Prostate gland (tissue), 2 donors: ENCODE measurements at regions not wholly inside any gene's neighbourhood (a gene's known extent, or its start where the extent isn't known, plus 50 kb on each side); places are given as distances from the start of the nearest gene placed in this dataset.

Experiments used
- DNase-seq: peaks from one replicate; pipeline ENCODE4 v3.0.0-alpha.2; 2019; ENCODE audit warnings: low spot score
- H3K27ac ChIP-seq, 2 donors: fragments of 200-600 bp; sonication (generic); 2 replicates each; pipeline ENCODE4 v1.5.1; 2017 to 2019
- H3K27me3 ChIP-seq: fragments of 200-600 bp; sonication (generic); replicated peaks from 2 replicates; pipeline ENCODE4 v1.5.1; 2019; ENCODE audit not compliant: insufficient read depth
- H3K36me3 ChIP-seq, 2 donors: fragments of 200-600 bp; sonication (generic); 1 replicate in 1 of 2; 2 replicates in 1 of 2; pipeline versions ENCODE4 v1.5.1 to v1.8.1; 2017 to 2019
- H3K4me1 ChIP-seq: fragments of 200-600 bp; sonication (generic); replicated peaks from 2 replicates; pipeline ENCODE4 v1.5.1; 2019
- H3K4me3 ChIP-seq, 2 donors: fragments of 200-600 bp; sonication (generic); 2 replicates each; pipeline ENCODE4 v1.5.1; 2017 to 2019
- H3K9me3 ChIP-seq: fragments of 200-600 bp; sonication (generic); 2 replicates; pipeline ENCODE4 v1.5.1; 2017
- POLR2A ChIP-seq: fragments of 450-650 bp; IDR thresholded peaks from one replicate; pipeline ENCODE4 v1.6.1; 2016; ENCODE audit warnings: antibody characterized with exemption, mild to moderate bottlenecking
- POLR2AphosphoS5 ChIP-seq: sonication (generic); formaldehyde crosslinking; IDR thresholded peaks from one replicate; pipeline ENCODE4 v1.6.1; 2017; ENCODE audit warnings: antibody characterized with exemption
- WGBS: methylation state at CpG from one replicate; pipeline ENCODE4 v1.1.5; 2018; 5-methylcytosine and 5-hydroxymethylcytosine counted together
- intact Hi-C: fragments of 100-400 bp; cut with DNase I; formaldehyde crosslinking; loops from one replicate; pipeline ENCODE4 v1.14.2; 2022
- TF ChIP-seq, protein P1 (sequence below), 4 experiments: fragments of 200-600 bp in 2 of 4; fragments of 450-650 bp in 2 of 4; sonication (generic) in 2 of 4; IDR thresholded peaks; 1 replicate in 3 of 4; 2 replicates in 1 of 4; pipeline ENCODE4 v1.5.1; 2016 to 2019; ENCODE audit warnings: antibody characterized with exemption in 4 of 4, mild to moderate bottlenecking in 2 of 4, moderate library complexity in 2 of 4

DNA sequence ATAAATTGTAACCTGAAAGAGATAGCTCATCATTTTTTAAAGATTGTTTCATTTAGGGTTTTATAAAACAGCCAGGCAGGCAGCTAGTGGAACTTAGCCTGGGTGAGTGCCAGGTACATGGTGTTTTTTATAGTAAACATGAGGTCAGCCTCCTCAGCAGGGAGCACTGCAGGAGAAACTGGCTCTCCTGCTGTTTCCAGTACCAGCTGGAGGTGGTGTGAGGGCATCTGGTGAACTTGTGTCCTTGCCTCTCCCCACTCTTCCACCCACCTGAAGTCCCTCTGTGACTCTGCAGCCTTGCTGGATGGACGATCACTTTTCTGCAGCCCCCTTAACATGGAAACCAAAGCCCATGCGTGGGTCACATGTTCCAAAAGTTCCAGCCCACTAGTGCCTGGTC is 128.4 kb downstream of the FAM174B start:
- Histone ChIP-seq H3K4me1 (peaks cover 6% of the 10 kb centered on the region), H3K27me3 (no peaks in the 10 kb centered on the region), H3K9me3 (no peaks in the 10 kb centered on the region), H3K36me3 (no peaks in the 10 kb centered on the region), H3K4me3 (no peak overlapping the region), H3K27ac (peak overlapping the region; percentile 38 to 75)
- intact Hi-C loops = loop anchor here (2.0 to 10.0 kb wide), 4 partner anchors 90 to 258 kb away; no protein-coding TSS in a partner anchor
- peak; percentile 90 for DNase-seq
- TF ChIP-seq POLR2AphosphoS5 (peak; percentile 90), POLR2A (no peak)
- 70% methylated on average over 2 of the region's 2 CpGs for WGBS

GRCh38 chr15:92525758-92526245 is 129.8 kb downstream of the FAM174B start:
- DNase-seq = no peak
- intact Hi-C loops = loop anchor here (2.0 to 10.0 kb wide), 4 partner anchors 91 to 259 kb away; no protein-coding TSS in a partner anchor
- H3K4me1 ChIP-seq = peaks cover 6% of the 10 kb centered on the region
- TF ChIP-seq POLR2A (no peak), POLR2AphosphoS5 (no peak)
- H3K36me3 ChIP-seq = no peaks in the 10 kb centered on the region
- no peaks in the 10 kb centered on the region for H3K9me3 ChIP-seq
- H3K27ac ChIP-seq = no peak overlapping the region
- H3K4me3 ChIP-seq = no peak overlapping the region
- no peaks in the 10 kb centered on the region for H3K27me3 ChIP-seq
- WGBS = 58% methylated on average over 3 of the region's 3 CpGs

DNA sequence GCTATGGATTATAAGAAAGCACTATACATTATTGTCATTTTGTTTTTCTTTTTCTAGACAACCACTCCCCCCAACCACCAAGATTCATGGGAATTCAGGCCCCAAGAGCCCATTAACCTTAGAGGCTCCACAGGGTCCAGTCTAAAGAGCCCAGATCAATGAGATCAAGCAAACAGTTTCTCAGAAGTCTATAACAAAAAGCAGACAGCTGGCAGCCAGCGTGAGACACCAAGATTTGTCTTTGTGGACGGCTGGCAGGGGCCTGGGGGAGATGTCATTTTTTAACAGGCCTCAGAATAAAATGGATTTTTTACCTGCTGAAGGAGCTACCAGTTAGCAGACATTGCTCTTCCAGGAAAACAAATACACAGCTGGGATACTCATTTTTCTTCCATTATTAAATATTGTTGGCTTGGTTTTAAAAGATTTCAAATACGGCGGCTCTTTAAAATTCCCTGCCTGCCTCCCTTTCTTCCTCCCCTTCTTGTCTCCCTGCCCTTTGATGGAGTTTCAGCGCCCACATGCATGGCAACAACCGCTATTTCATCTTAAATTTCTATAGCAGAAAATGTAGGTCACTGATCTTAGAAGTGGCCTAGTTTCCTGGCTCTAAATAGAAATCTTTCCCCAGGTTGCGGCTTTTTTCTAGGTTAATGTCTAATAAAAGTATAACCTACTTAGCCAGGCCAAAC is 130.6 kb downstream of the FAM174B start:
- WGBS = 87% methylated on average over 7 of the region's 7 CpGs
- no peak overlapping the region for H3K4me3 ChIP-seq
- no peak for DNase-seq
- TF ChIP-seq, protein P1, sequence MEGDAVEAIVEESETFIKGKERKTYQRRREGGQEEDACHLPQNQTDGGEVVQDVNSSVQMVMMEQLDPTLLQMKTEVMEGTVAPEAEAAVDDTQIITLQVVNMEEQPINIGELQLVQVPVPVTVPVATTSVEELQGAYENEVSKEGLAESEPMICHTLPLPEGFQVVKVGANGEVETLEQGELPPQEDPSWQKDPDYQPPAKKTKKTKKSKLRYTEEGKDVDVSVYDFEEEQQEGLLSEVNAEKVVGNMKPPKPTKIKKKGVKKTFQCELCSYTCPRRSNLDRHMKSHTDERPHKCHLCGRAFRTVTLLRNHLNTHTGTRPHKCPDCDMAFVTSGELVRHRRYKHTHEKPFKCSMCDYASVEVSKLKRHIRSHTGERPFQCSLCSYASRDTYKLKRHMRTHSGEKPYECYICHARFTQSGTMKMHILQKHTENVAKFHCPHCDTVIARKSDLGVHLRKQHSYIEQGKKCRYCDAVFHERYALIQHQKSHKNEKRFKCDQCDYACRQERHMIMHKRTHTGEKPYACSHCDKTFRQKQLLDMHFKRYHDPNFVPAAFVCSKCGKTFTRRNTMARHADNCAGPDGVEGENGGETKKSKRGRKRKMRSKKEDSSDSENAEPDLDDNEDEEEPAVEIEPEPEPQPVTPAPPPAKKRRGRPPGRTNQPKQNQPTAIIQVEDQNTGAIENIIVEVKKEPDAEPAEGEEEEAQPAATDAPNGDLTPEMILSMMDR (IDR thresholded peaks at IDR 0.05) = no peak
- TF ChIP-seq POLR2A (no peak), POLR2AphosphoS5 (no peak)
- intact Hi-C loops = loop anchor here (5.0 to 10.0 kb wide), 3 partner anchors 92 to 260 kb away; no protein-coding TSS in a partner anchor
- H3K4me1 ChIP-seq = peaks cover 6% of the 10 kb centered on the region
- H3K27me3 ChIP-seq = no peaks in the 10 kb centered on the region
- no peak overlapping the region for H3K27ac ChIP-seq
- H3K9me3 ChIP-seq = no peaks in the 10 kb centered on the region
- H3K36me3 ChIP-seq = no peaks in the 10 kb centered on the region

- Histone ChIP-seq H3K36me3 (no peaks in the 10 kb centered on the region), H3K27ac (no peak overlapping the region), H3K4me3 (no peak overlapping the region), H3K4me1 (peaks cover 6% of the 10 kb centered on the region), H3K9me3 (no peaks in the 10 kb centered on the region), H3K27me3 (no peaks in the 10 kb centered on the region)
- DNase-seq = no peak
- 35% methylated on average over 5 of the region's 5 CpGs for WGBS
- intact Hi-C loops = loop anchor here (10.0 kb wide), 1 partner anchor 261 kb away; no protein-coding TSS in a partner anchor
- no peak for TF ChIP-seq POLR2AphosphoS5
- TF ChIP-seq, protein P1 (IDR thresholded peaks at IDR 0.05) = no peak
- no peak for TF ChIP-seq POLR2A
These were observed 130.5 kb downstream of the ST8SIA2 start for GRCh38 chr15:92524161-92524560.

GRCh38 chr15:92523176-92523575 is 129.5 kb downstream of the ST8SIA2 start:
- no peak for DNase-seq
- Histone ChIP-seq H3K4me1 (peaks cover 6% of the 10 kb centered on the region), H3K27me3 (no peaks in the 10 kb centered on the region), H3K4me3 (no peak overlapping the region), H3K9me3 (no peaks in the 10 kb centered on the region), H3K36me3 (no peaks in the 10 kb centered on the region), H3K27ac (no peak overlapping the region)
- intact Hi-C loops = loop anchor here (10.0 kb wide), 1 partner anchor 262 kb away; no protein-coding TSS in a partner anchor
- WGBS = 100% methylated on average over 2 of the region's 2 CpGs
- TF ChIP-seq POLR2AphosphoS5 (no peak), POLR2A (no peak)
- TF ChIP-seq, protein P1 (IDR thresholded peaks at IDR 0.05) = no peak
